Fibroblast of skin of scalp (primary cell): ENCODE measurements at regions not wholly inside any gene's neighbourhood (a gene's known extent, or its start where the extent isn't known, plus 50 kb on each side); places are given as distances from the start of the nearest gene placed in this dataset.

Experiments
- DNase-seq: peaks from one replicate; pipeline ENCODE4 v3.0.0-alpha.2; 2013

- DNase-seq = no peak
Observed at GRCh38 chrX:38856670-38857265, 55.5 kb downstream of the MID1IP1 start.

- no peak for DNase-seq
Observed at GRCh38 chrX:38857736-38858523, 56.7 kb downstream of the MID1IP1 start.

GRCh38 chrX:38859602-38860001 is 58.3 kb downstream of the MID1IP1 start:
- DNase-seq = peak; percentile 7

- no peak for DNase-seq
Observed at GRCh38 chrX:38860106-38861013, 59.1 kb downstream of the MID1IP1 start.

GRCh38 chrX:38861489-38861888 is 60.2 kb downstream of the MID1IP1 start:
- DNase-seq = no peak

- DNase-seq = no peak
Observed at GRCh38 chrX:38862100-38862499, 60.8 kb downstream of the MID1IP1 start.

GRCh38 chrX:38864165-38864564 is 62.9 kb downstream of the MID1IP1 start:
- no peak for DNase-seq

- no peak for DNase-seq
Observed at GRCh38 chrX:38868321-38868720, 67.1 kb downstream of the MID1IP1 start.

GRCh38 chrX:38868941-38869401 is 67.7 kb downstream of the MID1IP1 start:
- peak; percentile 70 for DNase-seq

GRCh38 chrX:38870361-38870895 is 69.2 kb downstream of the MID1IP1 start:
- no peak for DNase-seq

- DNase-seq = peak; percentile 30
Observed at GRCh38 chrX:38871129-38872029, 70.1 kb downstream of the MID1IP1 start.

GRCh38 chrX:38877366-38877765 is 76.1 kb downstream of the MID1IP1 start:
- no peak for DNase-seq

GRCh38 chrX:38878641-38879340 is 77.5 kb downstream of the MID1IP1 start:
- DNase-seq = no peak

GRCh38 chrX:38879631-38880220 is 78.5 kb downstream of the MID1IP1 start:
- DNase-seq = no peak

GRCh38 chrX:38880296-38880854 is 79.1 kb downstream of the MID1IP1 start:
- DNase-seq = no peak

GRCh38 chrX:38881066-38881465 is 79.8 kb downstream of the MID1IP1 start:
- DNase-seq = no peak

GRCh38 chrX:38881727-38882126 is 80.5 kb downstream of the MID1IP1 start:
- no peak for DNase-seq

GRCh38 chrX:38882894-38883626 is 81.8 kb downstream of the MID1IP1 start:
- peak; percentile 65 for DNase-seq

GRCh38 chrX:38886112-38886511 is 84.9 kb downstream of the MID1IP1 start:
- DNase-seq = no peak

GRCh38 chrX:38887222-38887621 is 86.0 kb downstream of the MID1IP1 start:
- DNase-seq = no peak
